ENCODE measurements at regions not wholly inside any gene's neighbourhood (a gene's known extent, or its start where the extent isn't known, plus 50 kb on each side); places are given as distances from the start of the nearest gene placed in this dataset.
"Not testable (repeated sequence)": the region's sequence is repeated elsewhere in the genome, so short reads cannot be mapped to it uniquely, and the experiment has no call there.

DNA sequence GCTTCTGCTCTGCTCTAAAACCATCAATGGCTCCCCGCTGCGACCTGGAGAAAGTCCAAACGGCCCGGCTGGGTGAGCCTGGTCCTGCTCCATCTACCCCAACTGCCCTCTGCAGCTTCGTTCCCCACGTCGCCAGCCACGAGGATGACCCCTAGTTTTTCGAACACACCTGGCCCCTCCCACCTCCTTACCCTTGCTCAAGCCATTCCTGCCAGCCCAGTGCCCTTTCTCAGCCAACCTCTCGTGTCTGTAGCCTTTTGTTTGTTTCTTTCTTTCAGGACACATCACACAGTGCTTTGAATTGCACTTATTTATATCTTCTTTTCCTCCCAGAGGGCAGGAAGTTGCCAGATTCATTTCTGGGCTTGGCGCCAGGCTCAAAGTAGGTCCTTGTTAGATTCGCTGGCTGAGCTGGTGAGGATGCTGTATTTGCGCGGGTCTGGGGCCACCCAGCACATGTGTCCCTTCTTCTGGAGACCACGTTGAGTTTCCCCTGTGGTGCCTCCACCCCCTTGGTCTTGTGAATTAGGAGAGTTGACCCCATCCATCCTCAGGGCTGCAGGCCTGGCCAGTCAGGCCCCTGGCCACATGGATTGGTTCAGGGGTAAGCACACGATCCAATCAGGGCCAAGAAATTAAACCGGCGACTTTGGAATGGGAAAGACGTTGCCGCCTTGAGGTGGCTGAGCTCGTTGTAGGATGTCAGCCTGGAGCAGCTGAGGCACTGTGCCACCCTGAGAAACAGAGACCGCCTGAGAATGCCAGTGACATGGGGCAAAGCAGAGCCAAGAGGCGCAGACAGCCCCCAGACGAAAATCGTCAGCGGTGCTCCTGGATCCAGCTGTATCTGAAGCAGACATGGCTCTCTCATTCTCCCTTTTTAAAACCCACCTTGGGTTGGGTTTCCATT lies 156.0 kb downstream of the CEBPB start:
- DNase-seq: no peak

DNA sequence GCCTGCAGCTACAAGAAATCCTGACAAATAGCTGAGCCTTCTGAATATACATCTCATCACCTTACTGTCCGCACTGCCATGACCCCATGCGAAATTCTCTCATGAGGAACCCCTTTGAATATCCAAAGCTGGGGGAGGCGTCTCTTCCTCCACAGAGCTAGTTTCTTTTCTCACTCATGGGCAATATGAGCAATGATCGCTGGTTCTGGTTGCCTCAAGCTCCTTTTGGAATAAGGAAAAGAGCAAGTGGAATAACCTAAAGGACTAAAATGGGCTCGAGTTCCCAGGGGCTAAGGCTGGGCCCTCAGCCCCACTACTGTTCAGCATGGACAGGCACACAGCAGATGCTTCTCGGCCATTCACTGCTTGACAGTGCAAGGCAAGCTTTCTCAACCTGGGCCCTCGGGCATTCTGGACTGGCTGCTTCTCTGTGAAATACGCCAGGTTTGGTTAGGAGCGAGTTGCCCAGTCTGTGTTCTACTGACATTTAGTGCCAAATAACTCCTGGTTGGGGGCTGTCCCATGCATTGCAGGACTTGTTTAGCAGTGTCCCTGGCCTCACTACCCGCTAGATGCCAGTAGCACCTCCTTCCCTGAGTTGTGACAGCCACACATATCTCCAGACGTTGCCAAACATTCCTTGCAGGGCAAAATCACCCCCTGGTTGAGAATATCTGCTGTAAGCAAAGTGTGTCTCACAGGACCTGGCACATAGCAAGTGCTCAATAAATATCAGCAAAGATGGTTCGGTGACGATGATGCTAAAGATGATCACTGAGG lies 156.8 kb downstream of the CEBPB start:
- DNase-seq: no peak

DNA sequence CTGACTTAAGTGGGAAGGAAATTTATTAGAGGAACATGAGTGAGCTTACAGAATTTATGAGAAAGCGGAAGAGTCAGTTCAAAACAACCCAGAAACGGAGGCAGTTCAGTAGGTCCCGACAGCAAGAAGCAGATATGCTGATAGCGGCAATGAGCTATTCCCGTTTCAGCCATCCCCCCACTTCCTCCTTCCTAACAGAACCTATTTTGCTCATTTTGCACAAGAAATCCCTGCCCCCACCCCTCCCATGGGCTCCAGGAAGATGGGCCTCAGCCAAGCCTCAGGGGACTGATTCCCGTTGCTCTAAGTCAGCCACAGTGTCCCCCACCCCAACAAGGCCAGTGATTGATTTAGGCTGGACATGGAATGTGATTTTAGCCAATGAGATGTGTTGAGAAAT lies 157.5 kb downstream of the CEBPB start:
- no peak for DNase-seq

DNA sequence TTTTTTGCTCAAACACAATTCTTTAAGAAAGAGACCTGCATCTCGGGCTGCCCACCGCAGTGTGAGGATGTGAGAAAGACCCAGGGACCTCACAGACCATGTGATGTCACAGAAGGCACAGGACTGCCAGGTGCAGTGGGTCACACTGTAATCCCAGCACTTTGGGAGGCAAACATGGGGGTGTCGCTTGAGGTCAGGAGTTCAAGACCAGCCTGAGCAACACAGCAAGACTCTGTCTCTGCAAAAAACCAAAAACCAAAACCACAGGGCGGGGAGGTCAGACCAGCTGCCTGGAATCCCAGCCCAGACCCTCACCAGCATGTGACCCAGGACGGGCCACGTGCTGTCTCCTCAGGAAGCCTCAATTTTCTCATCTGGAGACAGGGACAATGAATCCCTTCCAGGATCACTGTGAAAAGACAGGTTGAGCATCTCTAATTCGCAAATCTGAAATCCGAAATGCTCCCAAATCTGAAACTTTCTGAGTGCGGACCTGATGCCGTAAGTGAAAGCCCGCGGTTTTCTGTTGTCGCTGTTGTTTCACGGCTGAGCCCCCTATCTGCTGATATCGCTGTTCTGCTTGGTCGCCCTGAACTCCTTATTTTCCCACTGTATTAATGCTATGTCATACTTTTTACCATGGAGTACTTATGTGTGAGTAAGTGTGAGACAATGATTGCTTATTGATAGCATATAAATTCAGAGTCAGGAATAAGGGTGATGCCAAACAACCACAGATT lies 159.5 kb upstream of the PTPN1 start:
- no peak for DNase-seq

DNA sequence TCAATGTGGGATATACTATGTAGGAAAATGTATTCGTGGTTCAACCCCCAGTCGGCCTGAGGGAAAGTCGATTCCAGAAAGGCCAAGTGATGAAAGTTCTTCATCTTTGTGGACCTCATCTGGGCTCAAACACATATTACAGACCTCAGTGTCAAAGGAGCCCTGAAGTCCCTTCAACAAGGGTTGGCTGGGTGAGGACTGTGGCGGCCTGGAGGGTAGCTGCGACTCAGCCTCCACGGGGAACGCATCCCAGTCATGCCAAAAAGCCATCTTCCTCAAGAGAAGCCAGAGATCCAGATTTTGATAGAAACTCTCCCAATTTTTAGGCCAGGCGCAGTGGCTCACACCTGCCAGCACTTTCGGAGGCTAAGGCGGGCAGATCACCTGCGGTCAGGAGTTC lies 158.6 kb upstream of the PTPN1 start:
- no peak for DNase-seq

DNA sequence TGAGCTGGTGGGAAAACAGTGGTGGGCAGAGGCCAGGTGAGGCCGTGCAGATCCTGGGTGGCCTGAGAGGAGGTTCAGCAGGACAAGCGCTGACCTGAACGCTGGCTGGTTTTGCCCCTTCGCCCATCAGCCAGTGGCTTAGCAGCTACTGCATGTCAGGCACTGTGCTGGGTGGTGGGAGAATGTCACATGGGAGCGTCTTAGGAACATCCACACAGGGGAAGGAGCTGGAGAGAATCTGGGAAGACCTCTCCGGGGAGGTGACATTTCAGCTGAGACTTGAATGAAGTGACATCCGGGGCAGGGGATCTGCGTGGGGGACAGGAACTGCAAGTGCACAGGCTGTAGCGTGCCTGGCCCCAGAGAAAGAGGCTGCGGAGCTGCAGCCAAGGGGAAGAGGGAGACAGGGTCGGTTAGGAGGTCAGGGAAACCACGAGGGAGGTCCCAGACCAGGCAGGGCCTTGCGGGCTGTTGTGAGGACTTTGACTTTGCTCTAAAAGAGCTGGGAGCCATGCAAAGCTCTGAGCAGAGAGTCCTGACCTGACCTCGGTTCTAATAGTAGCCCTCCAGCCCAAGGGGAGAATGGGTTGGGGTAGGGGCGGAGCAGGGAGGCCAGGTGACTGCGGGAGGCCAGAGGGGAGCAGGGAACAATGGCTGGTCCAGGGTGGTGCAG lies 156.8 kb upstream of the PTPN1 start:
- no peak for DNase-seq

DNA sequence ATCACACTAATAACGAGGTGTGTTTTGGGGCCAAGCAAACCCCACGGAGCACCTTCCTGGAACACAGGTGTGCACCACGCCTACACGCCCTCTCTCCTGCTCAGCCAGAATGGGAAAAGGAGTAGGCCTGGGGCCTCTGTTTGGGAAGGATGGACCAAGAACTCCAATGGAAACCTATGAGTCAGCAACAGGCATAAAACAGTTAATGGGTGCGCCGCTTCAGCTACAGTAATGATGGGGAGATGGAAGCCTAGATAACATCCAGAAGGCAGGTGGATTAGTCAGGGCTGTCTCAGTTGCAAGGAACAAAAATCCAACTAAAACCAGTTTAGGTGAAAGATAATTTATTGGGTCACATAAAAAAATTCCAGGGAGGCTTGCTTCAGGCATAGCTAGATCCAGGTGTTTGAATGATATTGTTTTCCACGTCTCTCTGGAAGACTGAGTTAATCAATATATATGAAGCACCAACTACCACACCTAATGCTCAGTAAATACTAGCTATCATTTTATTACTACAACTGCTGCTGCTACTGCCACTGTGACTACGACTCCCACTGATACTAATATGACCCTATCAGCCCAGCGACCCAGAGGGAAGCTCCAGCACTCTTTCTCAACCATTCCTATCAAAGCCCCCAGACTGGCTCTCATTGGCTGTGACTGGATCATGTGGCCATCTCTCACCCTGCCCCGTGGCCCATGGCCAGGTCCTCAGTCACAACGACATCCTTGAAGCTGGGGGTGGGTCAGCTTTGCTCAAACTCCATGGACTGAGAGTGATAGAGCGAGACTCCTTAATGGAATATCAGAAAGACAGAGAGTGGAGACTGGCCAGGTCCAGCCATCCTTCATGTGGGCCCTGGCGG lies 155.2 kb upstream of the PTPN1 start:
- DNase-seq: no peak

DNA sequence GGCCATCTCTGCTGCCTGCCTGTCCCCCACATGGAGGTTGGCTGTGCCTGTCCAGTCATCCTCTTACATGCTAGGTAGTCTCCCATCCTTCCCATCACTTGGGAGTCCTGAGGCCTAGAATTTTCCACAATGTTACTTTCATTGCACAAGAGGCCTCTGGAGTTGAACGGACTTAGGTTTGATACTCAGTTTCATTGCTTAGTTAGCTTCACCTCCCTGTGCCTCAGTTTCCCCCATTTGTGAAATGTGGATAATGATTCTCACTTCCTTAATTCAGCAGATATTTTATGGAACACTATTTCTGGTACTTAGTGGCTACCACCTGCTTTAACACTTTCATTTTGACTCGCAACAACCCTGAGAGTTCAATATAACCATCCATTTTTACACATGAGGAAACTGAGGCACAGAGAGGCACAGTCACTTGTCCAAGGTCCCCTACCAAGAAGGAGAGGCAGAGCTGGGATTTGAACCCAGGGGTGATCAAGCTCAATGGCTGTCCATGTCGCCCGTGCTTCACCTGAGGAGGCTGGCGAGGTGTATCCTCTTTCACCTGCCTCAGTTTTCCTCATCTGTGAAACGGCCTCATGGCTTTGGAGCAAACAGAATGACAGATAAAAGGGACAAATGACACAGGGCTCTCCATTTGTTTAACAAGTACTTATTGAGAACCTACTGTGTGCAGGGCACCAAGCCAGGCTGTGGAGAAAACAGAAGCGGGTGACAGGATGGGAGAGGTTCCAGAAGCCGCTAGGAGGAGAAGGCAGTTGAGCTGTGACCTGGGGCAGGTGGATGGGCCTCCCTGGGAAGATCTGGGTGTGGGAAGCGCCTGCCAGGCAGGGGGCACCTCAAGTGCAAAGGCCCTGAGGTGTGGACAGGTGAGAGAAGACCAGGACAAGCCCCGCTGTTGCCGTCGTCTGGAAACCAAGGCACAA lies 154.3 kb upstream of the PTPN1 start:
- no peak for DNase-seq

DNA sequence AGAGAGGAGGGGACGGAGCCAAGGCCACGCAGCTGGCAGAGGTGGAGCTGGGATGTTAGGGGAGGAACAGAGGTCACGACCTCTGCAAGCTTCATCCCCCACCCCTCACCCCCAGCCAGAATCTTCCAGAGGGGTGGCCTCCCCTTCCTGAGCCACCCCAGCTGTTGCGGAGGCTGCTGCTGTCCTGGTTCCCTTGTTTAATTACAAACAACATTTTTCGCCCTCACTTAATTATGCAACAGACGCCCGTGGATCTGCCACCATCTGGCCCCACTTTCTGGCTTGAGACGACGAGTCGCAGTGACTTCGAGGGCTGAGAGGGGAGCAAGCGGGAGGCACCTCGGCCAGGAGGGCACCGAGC lies 153.7 kb upstream of the PTPN1 start:
- no peak for DNase-seq

DNA sequence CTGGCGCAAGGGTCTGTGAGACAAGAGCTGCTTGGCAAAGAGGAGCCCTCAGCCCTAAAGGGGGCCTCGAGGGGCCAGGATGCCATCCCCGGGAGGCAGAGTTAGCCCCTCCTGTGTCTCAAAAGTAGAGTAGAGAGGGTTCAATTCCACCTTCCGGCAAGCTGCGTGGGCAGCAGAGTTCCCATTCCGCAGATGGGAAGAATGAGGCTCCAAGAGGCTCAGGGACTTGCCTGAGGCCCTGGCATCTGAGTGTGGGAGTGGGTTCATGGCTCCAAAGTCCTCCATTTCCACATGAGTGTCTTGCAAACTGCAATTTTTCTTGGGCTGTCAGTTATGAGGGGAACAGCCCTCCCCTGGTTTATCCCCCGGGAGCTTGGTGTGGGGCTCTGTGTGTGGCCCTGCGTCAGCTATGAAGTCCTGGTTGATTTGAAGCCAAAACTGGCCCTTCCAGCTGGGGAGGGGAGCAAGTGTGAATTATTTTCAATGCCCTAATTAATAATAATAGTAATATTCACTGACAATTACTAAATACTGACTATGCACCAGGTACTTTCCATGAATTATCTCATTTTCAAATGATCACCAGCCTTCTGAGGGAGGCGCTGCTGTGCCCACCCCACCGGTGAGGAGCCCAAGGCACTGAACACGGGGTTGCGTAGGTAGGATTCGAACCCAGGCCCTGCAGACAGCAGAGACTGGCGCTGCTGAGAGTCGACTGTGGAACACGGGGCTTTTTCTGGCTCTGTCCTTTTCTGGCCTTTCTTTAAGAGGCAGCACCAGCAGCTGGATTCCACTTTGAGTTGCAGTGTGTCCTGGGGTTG lies 153.0 kb upstream of the PTPN1 start:
- DNase-seq: no peak

DNA sequence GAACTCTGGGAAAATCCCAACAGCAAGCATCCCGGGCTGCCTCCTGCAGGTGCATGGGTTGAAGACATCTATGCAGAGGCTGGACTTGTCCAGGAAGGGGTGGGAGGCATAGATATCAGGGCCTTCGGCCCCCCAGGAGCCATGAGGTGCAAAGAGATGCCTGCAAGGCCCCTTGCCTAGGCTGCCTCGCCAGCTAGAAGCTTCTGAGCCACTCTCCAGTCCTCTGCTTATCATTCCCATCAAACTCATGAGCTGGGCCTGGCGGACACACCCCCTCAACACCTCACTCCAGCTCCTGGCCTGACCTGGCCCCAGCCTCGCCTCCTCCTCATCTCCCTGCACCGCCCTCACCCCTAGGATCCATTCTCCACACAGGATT lies 152.4 kb upstream of the PTPN1 start:
- no peak for DNase-seq

DNA sequence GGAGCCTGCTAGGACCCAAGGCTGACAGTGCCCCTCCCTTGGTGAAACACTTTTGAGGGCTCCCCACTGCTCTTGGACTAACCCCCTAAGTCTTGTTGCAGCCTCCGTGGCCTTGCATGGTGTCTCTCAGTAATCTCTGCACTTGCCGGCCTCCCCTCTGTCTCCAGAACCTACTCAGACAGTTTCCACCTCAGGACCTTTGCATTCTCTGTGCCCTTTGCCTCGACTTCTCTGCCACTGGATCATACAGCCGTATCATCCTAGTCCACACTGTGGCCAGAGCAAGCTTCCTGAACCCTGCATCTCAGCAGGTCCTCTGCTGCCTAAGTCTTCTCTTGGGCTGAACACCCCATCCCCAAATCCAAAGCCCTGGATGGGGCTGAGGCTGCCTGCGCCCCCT lies 152.0 kb upstream of the PTPN1 start:
- no peak for DNase-seq

DNA sequence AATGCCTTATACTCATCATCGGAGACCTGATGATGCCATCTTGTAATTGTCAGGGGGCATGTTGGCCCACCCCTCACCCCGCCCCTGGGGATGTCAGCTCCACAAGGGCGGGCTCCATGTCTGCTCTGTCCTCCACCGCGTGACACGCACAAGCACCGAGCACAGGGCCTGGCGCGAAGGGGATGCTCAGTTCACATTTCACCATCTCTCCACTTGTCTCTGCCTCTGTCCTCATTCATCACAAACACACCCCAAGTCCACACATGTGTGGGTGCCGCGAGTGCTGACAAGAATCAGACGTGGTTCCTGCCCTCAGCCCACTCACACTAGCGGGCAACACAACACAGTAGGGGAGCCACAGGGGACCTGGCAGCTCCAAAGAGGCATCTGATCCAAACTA lies 151.2 kb upstream of the PTPN1 start:
- DNase-seq: no peak

DNA sequence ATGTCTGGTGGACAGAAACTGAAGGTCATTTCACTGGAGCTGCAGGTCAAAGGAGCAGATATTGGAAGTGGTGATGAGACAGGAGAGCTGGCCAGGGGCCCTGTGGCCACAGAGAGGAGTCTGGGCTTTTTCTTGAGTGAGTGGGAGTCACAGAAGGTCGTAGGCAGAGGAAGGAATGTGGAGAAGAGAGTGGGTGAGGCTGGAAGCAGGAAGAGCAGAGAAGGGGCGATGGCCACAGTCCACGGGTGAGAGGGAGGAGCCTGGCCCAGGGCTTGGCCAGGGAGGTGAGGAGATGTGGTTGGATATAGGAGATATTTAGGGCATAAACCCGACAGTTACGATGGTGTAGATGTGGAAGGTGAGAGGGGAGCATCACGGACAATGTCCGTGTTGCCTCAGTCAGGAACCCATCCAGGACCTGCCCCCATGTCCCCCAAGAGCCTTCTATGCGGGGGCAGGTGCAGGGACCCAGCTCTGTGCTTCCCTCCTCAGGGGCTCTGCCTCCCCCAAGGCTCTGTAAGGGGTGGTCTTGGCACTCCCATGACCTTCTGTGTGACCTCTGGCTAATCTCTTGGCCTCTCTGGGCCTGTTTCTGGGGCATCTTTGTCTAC lies 150.5 kb upstream of the PTPN1 start:
- no peak for DNase-seq

DNA sequence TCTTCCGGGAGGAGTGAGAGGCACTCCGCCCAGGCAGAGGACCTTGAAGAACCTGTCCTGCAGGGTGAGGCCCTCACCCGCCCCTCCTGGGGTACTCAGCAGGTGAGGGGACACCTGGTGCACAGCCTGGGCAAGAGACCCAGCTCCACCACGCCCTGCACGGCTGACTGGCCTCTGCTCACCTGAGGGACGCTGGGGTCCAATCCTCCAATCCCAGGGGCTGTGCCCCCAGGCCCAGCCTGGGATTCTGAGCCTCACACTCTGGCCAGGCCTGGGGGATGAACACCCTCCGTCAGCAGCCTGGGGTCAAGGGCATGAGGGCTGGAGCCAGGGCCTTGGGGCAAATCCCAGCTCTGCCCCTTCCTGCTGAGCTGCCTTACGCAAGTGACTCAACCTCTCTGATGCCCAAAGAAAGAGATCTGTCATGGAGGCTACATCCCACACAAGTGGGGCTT lies 149.9 kb upstream of the PTPN1 start:
- no peak for DNase-seq

DNA sequence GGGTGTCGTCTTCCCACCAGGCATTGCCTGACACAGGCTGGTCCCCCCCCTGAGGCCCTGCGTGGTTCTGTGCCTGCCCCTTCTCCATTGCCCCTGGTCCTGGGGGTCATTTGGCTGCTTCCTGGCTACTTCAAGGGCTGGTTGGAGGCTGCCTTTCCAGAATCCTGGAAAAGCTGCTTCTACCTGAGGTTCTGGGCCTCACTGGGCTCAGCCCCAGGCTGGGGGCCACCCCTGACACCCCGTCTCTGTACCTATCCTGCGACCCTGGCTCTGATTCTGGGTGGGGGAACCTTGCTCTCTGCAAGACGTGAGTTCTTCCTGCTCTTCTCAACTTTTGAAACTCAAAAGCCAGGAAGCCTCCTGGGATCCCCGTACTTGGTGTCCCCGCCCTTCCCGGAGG lies 149.3 kb upstream of the PTPN1 start:
- DNase-seq: no peak

DNA sequence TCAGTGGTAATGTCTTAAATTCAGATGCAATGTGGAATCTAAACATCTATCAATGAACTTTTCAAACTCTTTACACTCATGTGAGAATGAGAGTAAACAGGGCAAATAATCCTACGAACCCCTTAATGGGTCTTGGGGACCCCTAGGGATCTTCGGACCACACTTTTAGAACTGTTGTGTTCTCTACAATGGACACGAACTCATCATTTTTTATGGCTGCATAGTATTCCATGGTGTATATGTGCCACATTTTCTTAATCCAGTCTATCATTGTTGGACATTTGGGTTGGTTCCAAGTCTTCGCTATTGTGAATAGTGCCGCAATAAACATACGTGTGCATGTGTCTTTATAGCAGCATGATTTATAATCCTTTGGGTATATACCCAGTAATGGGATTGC lies 148.0 kb upstream of the PTPN1 start:
- not testable (repeated sequence) for DNase-seq

DNA sequence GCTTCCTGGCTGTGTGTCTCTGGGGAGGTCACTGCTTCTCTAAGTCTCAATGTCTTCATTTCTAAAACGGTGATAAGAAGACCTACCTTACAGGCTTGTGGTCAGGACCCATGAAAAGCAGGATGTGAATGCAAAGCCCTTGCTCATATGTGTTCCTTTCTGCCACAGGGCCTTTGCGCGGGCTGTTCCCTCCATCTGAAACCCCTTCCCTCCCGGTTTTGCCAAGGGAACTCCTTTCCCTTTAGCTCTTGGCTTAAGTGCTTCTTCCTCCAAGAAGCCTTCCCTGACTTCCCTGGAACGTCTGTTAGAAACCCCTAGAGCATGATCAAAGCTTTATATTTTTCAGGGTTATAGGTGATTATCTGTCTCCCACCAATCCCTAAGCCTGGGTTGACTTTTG lies 147.2 kb upstream of the PTPN1 start:
- no peak for DNase-seq

DNA sequence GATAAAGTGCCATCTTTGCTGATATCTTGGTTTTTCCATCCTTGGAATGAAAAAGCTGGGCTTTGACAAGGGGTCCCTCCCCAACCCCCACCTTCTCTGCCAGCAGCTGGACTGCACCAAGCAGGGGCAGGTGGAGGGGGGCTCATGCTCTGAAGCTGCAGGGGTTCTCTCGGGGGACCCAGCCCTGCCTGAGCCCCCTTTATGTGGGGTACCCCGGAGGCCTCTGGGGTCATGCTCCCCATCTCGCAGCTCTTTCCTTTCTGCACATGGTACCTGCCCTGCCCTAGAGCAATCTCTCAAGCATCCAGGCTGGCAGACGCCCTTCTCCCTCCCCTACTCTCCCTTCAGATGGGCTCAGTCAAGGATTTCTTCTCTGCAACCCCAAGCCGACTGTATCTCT lies 146.7 kb upstream of the PTPN1 start:
- no peak for DNase-seq

DNA sequence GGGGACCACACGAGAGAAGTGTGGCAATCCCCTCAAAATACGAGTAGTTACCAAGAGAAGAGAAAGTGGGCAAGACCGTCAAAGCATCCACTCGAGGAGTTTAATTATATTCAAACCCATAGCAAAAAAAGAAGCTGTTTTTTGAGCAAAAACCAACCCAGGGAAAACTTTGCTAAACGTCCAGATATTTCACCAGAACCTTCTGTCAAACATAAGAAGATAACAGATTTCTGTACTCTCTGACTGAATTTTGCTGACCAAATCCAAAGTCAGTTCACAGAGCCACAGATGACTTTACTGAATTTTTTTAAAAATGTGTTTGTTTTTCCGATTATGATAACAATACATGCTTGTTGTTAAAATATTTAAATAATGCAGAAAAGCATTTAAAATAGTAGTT lies 145.6 kb upstream of the PTPN1 start:
- DNase-seq: no peak

Measured in activated CD4-positive, CD25-positive, alpha-beta regulatory T cell treated with anti-CD3 and anti-CD28 coated beads, Interleukin-2, amount 50 U/mL, for 72 hours (primary cell).